ENCODE measurements at regions not wholly inside any gene's neighbourhood (a gene's known extent, or its start where the extent isn't known, plus 50 kb on each side); places are given as distances from the start of the nearest gene placed in this dataset.

GRCh38 chrX:97867266-97867665 lies 983.6 kb downstream of the RPA4 start:
- no peaks in the 10 kb centered on the region for H3K36me3 Mint-ChIP-seq (ENCODE audit: unreplicated experiment)
- no peak overlapping the region for H3K4me3 Mint-ChIP-seq (ENCODE audit: unreplicated experiment)
- no peak overlapping the region for H3K27ac Mint-ChIP-seq (ENCODE audit: unreplicated experiment)
- TF ChIP-seq, protein P1, sequence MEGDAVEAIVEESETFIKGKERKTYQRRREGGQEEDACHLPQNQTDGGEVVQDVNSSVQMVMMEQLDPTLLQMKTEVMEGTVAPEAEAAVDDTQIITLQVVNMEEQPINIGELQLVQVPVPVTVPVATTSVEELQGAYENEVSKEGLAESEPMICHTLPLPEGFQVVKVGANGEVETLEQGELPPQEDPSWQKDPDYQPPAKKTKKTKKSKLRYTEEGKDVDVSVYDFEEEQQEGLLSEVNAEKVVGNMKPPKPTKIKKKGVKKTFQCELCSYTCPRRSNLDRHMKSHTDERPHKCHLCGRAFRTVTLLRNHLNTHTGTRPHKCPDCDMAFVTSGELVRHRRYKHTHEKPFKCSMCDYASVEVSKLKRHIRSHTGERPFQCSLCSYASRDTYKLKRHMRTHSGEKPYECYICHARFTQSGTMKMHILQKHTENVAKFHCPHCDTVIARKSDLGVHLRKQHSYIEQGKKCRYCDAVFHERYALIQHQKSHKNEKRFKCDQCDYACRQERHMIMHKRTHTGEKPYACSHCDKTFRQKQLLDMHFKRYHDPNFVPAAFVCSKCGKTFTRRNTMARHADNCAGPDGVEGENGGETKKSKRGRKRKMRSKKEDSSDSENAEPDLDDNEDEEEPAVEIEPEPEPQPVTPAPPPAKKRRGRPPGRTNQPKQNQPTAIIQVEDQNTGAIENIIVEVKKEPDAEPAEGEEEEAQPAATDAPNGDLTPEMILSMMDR (IDR thresholded peaks at IDR 0.05; ENCODE audit: partially characterized antibody, unreplicated experiment): no peak
- no peaks in the 10 kb centered on the region for H3K9me3 Mint-ChIP-seq (ENCODE audit: unreplicated experiment)
- no peaks in the 10 kb centered on the region for H3K4me1 Mint-ChIP-seq (ENCODE audit: low read depth, unreplicated experiment)
- DNase-seq: no peak
- H3K27me3 Mint-ChIP-seq (ENCODE audit: unreplicated experiment): no peaks in the 10 kb centered on the region

- DNase-seq: no peak
Observed at GRCh38 chrX:97876697-97877407, 993.1 kb downstream of the RPA4 start.

GRCh38 chrX:97882306-97882705 lies 998.6 kb downstream of the RPA4 start:
- no peaks in the 10 kb centered on the region for H3K4me1 Mint-ChIP-seq (ENCODE audit: low read depth, unreplicated experiment)
- DNase-seq: no peak
- no peak overlapping the region for H3K27ac Mint-ChIP-seq (ENCODE audit: unreplicated experiment)
- H3K36me3 Mint-ChIP-seq (ENCODE audit: unreplicated experiment): no peaks in the 10 kb centered on the region
- TF ChIP-seq, protein P1 (IDR thresholded peaks at IDR 0.05; ENCODE audit: partially characterized antibody, unreplicated experiment): no peak
- H3K9me3 Mint-ChIP-seq (ENCODE audit: unreplicated experiment): no peaks in the 10 kb centered on the region
- H3K4me3 Mint-ChIP-seq (ENCODE audit: unreplicated experiment): no peak overlapping the region
- no peaks in the 10 kb centered on the region for H3K27me3 Mint-ChIP-seq (ENCODE audit: unreplicated experiment)

More at GRCh38 chrX:97876697-97877407, 993.1 kb downstream of the RPA4 start:
- no peak overlapping the region for H3K27ac Mint-ChIP-seq (ENCODE audit: unreplicated experiment)
- H3K4me3 Mint-ChIP-seq (ENCODE audit: unreplicated experiment): no peak overlapping the region
- H3K36me3 Mint-ChIP-seq (ENCODE audit: unreplicated experiment): no peaks in the 10 kb centered on the region
- no peaks in the 10 kb centered on the region for H3K9me3 Mint-ChIP-seq (ENCODE audit: unreplicated experiment)
- no peaks in the 10 kb centered on the region for H3K27me3 Mint-ChIP-seq (ENCODE audit: unreplicated experiment)
- TF ChIP-seq, protein P1 (IDR thresholded peaks at IDR 0.05; ENCODE audit: partially characterized antibody, unreplicated experiment): no peak
- no peaks in the 10 kb centered on the region for H3K4me1 Mint-ChIP-seq (ENCODE audit: low read depth, unreplicated experiment)

GRCh38 chrX:97895751-97896150 lies 1012.0 kb downstream of the RPA4 start:
- no peak overlapping the region for H3K27ac Mint-ChIP-seq (ENCODE audit: unreplicated experiment)
- no peaks in the 10 kb centered on the region for H3K36me3 Mint-ChIP-seq (ENCODE audit: unreplicated experiment)
- no peaks in the 10 kb centered on the region for H3K4me1 Mint-ChIP-seq (ENCODE audit: low read depth, unreplicated experiment)
- TF ChIP-seq, protein P1 (IDR thresholded peaks at IDR 0.05; ENCODE audit: partially characterized antibody, unreplicated experiment): no peak
- no peak overlapping the region for H3K4me3 Mint-ChIP-seq (ENCODE audit: unreplicated experiment)
- no peaks in the 10 kb centered on the region for H3K27me3 Mint-ChIP-seq (ENCODE audit: unreplicated experiment)
- H3K9me3 Mint-ChIP-seq (ENCODE audit: unreplicated experiment): no peaks in the 10 kb centered on the region
- DNase-seq: no peak

- no peak overlapping the region for H3K27ac Mint-ChIP-seq (ENCODE audit: unreplicated experiment)
- H3K4me1 Mint-ChIP-seq (ENCODE audit: low read depth, unreplicated experiment): no peaks in the 10 kb centered on the region
- TF ChIP-seq, protein P1 (IDR thresholded peaks at IDR 0.05; ENCODE audit: partially characterized antibody, unreplicated experiment): no peak
- H3K9me3 Mint-ChIP-seq (ENCODE audit: unreplicated experiment): no peaks in the 10 kb centered on the region
- DNase-seq: no peak
- H3K36me3 Mint-ChIP-seq (ENCODE audit: unreplicated experiment): no peaks in the 10 kb centered on the region
- H3K4me3 Mint-ChIP-seq (ENCODE audit: unreplicated experiment): no peak overlapping the region
- H3K27me3 Mint-ChIP-seq (ENCODE audit: unreplicated experiment): no peaks in the 10 kb centered on the region
Observed at GRCh38 chrX:97897998-97898397, 1014.3 kb downstream of the RPA4 start.

Measured in glutamatergic neuron (in vitro differentiated cells).